T-helper 2 cell treated with Interferon-gamma antibody and Interleukin-4, amounts not matched to agents 5 μg/mL and 100 μg/mL, for 36 hours (primary cell): ENCODE measurements at regions not wholly inside any gene's neighbourhood (a gene's known extent, or its start where the extent isn't known, plus 50 kb on each side); places are given as distances from the start of the nearest gene placed in this dataset.

Source experiments
- DNase-seq: peaks from one replicate; pipeline ENCODE4 v3.0.0; 2021; ENCODE audit warnings: low spot score
- H3K27ac Mint-ChIP-seq: one replicate; pipeline ENCODE4 v1.8.0; 2021; ENCODE audit warnings: mild to moderate bottlenecking, mixed read lengths
- H3K27me3 Mint-ChIP-seq: one replicate; pipeline ENCODE4 v1.8.0; 2021; ENCODE audit warnings: low read depth, mixed read lengths
- H3K36me3 Mint-ChIP-seq: one replicate; pipeline ENCODE4 v1.8.0; 2021; ENCODE audit warnings: low read depth, mixed read lengths
- H3K4me1 Mint-ChIP-seq: one replicate; pipeline ENCODE4 v1.8.0; 2021; ENCODE audit warnings: low read depth, mixed read lengths
- H3K4me3 Mint-ChIP-seq: one replicate; pipeline ENCODE4 v1.8.0; 2022; ENCODE audit warnings: mild to moderate bottlenecking, moderate library complexity, mixed read lengths
- H3K9me3 Mint-ChIP-seq: one replicate; pipeline ENCODE4 v1.8.0; 2021; ENCODE audit warnings: mixed read lengths

- no peaks in the 10 kb centered on the region for H3K4me1 Mint-ChIP-seq
- H3K4me3 Mint-ChIP-seq = no peak overlapping the region
- no peak for DNase-seq
- H3K27ac Mint-ChIP-seq = no peak overlapping the region
- H3K27me3 Mint-ChIP-seq = no peaks in the 10 kb centered on the region
- H3K36me3 Mint-ChIP-seq = no peaks in the 10 kb centered on the region
- H3K9me3 Mint-ChIP-seq = peaks cover 12% of the 10 kb centered on the region
These were observed 298.3 kb downstream of the IRX1 start for GRCh38 chr5:3893975-3894374.

- Mint-ChIP-seq H3K27me3 (no peaks in the 10 kb centered on the region), H3K9me3 (peaks cover 12% of the 10 kb centered on the region), H3K27ac (no peak overlapping the region), H3K36me3 (no peaks in the 10 kb centered on the region), H3K4me3 (no peak overlapping the region), H3K4me1 (no peaks in the 10 kb centered on the region)
- no peak for DNase-seq
These were observed 300.5 kb downstream of the IRX1 start for GRCh38 chr5:3896098-3896497.

- H3K27me3 Mint-ChIP-seq = no peaks in the 10 kb centered on the region
- peaks cover 22% of the 10 kb centered on the region for H3K9me3 Mint-ChIP-seq
- no peaks in the 10 kb centered on the region for H3K36me3 Mint-ChIP-seq
- H3K4me3 Mint-ChIP-seq = no peak overlapping the region
- no peak for DNase-seq
- no peaks in the 10 kb centered on the region for H3K4me1 Mint-ChIP-seq
- no peak overlapping the region for H3K27ac Mint-ChIP-seq
These were observed 303.5 kb downstream of the IRX1 start for GRCh38 chr5:3899093-3899492.

- Mint-ChIP-seq H3K9me3 (peaks cover 26% of the 10 kb centered on the region), H3K4me3 (no peak overlapping the region), H3K27me3 (no peaks in the 10 kb centered on the region), H3K27ac (no peak overlapping the region), H3K36me3 (no peaks in the 10 kb centered on the region), H3K4me1 (no peaks in the 10 kb centered on the region)
- no peak for DNase-seq
These were observed 309.0 kb downstream of the IRX1 start for GRCh38 chr5:3904584-3904983.

GRCh38 chr5:3905031-3905430 is 309.4 kb downstream of the IRX1 start:
- Mint-ChIP-seq H3K36me3 (no peaks in the 10 kb centered on the region), H3K9me3 (peaks cover 26% of the 10 kb centered on the region), H3K27ac (no peak overlapping the region), H3K27me3 (no peaks in the 10 kb centered on the region), H3K4me1 (no peaks in the 10 kb centered on the region), H3K4me3 (no peak overlapping the region)
- no peak for DNase-seq

DNA sequence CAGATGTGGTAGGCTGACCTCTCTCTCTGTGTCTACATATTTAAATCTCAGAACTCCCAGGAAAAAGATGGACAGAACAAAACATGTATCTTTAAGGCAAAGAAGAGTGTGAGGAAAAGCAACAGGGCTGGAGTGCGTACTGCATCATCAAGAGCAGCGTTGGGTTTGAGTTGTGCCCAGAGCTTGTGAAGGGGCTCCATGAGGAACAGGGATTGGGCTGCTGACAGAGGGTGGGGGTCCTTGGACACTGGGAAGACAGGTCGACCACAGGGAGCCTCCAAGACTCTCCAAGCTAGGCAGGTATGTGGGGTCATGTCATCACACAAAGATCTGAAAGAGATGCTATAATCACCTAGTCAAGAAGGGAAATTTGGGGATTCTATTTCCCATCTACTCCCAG is 309.9 kb downstream of the IRX1 start:
- no peak for DNase-seq
- no peaks in the 10 kb centered on the region for H3K36me3 Mint-ChIP-seq
- H3K9me3 Mint-ChIP-seq = peaks cover 26% of the 10 kb centered on the region
- H3K4me1 Mint-ChIP-seq = no peaks in the 10 kb centered on the region
- no peaks in the 10 kb centered on the region for H3K27me3 Mint-ChIP-seq
- no peak overlapping the region for H3K4me3 Mint-ChIP-seq
- no peak overlapping the region for H3K27ac Mint-ChIP-seq

GRCh38 chr5:3911111-3911510 is 315.5 kb downstream of the IRX1 start:
- no peaks in the 10 kb centered on the region for H3K36me3 Mint-ChIP-seq
- DNase-seq = no peak
- H3K4me1 Mint-ChIP-seq = no peaks in the 10 kb centered on the region
- H3K27me3 Mint-ChIP-seq = no peaks in the 10 kb centered on the region
- no peak overlapping the region for H3K4me3 Mint-ChIP-seq
- no peak overlapping the region for H3K27ac Mint-ChIP-seq
- H3K9me3 Mint-ChIP-seq = peaks cover 23% of the 10 kb centered on the region

GRCh38 chr5:3911773-3912172 is 316.1 kb downstream of the IRX1 start:
- DNase-seq = no peak
- peaks cover 23% of the 10 kb centered on the region for H3K9me3 Mint-ChIP-seq
- no peaks in the 10 kb centered on the region for H3K36me3 Mint-ChIP-seq
- H3K4me1 Mint-ChIP-seq = no peaks in the 10 kb centered on the region
- H3K27ac Mint-ChIP-seq = no peak overlapping the region
- H3K27me3 Mint-ChIP-seq = no peaks in the 10 kb centered on the region
- no peak overlapping the region for H3K4me3 Mint-ChIP-seq

DNA sequence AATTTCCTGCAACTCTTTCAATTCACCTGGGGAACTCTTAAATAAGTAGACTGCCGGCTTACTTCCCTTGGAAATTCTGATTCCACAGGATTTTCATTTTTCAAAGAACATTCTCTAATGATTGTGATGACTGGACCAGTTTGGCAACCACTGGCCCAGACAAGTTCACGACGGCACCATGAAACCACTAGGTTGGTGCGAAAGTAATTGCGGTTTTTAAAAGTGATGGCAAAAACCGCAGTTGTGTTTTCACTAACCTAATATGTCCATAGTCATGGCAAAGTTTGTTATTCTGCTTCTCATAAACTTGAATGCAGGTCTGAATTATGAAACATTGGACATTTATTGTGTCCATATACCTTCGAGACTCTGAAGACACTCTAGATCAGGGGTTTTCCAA is 317.2 kb downstream of the IRX1 start:
- Mint-ChIP-seq H3K4me3 (no peak overlapping the region), H3K27me3 (no peaks in the 10 kb centered on the region), H3K36me3 (no peaks in the 10 kb centered on the region), H3K4me1 (no peaks in the 10 kb centered on the region), H3K27ac (no peak overlapping the region), H3K9me3 (peaks cover 29% of the 10 kb centered on the region)
- no peak for DNase-seq

GRCh38 chr5:3913279-3913678 is 317.6 kb downstream of the IRX1 start:
- Mint-ChIP-seq H3K27me3 (no peaks in the 10 kb centered on the region), H3K9me3 (peaks cover 29% of the 10 kb centered on the region), H3K27ac (no peak overlapping the region), H3K4me3 (no peak overlapping the region), H3K36me3 (no peaks in the 10 kb centered on the region), H3K4me1 (no peaks in the 10 kb centered on the region)
- DNase-seq = no peak

GRCh38 chr5:3925022-3925421 is 329.4 kb downstream of the IRX1 start:
- no peaks in the 10 kb centered on the region for H3K4me1 Mint-ChIP-seq
- H3K36me3 Mint-ChIP-seq = no peaks in the 10 kb centered on the region
- no peaks in the 10 kb centered on the region for H3K27me3 Mint-ChIP-seq
- H3K9me3 Mint-ChIP-seq = peaks cover 42% of the 10 kb centered on the region
- H3K4me3 Mint-ChIP-seq = no peak overlapping the region
- DNase-seq = no peak
- H3K27ac Mint-ChIP-seq = no peak overlapping the region

DNA sequence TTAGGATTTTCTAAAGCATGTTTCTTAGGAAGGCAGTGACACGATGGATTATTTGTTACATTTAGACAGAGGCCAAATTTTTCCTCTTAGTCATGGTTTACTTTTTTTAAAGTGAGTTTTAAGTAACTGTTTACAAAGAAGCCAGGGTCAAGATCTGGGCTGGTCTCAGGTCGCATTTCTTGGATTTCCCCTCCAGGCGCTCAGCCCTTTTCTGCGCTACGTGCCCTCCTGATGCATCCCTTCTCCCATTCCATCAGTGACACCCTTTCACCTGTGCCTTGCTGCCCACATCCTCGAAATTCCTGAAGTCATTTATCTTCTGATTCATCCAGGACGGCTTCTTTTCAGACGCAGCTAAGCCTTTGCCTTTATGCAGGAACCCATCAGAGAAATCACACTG is 330.3 kb downstream of the IRX1 start:
- Mint-ChIP-seq H3K4me1 (no peaks in the 10 kb centered on the region), H3K27me3 (no peaks in the 10 kb centered on the region), H3K4me3 (no peak overlapping the region), H3K9me3 (peaks cover 38% of the 10 kb centered on the region), H3K27ac (no peak overlapping the region), H3K36me3 (no peaks in the 10 kb centered on the region)
- DNase-seq = no peak

GRCh38 chr5:3929799-3930198 is 334.2 kb downstream of the IRX1 start:
- Mint-ChIP-seq H3K4me3 (no peak overlapping the region), H3K36me3 (no peaks in the 10 kb centered on the region), H3K4me1 (no peaks in the 10 kb centered on the region), H3K9me3 (peaks cover 35% of the 10 kb centered on the region), H3K27ac (no peak overlapping the region), H3K27me3 (no peaks in the 10 kb centered on the region)
- no peak for DNase-seq

- no peaks in the 10 kb centered on the region for H3K4me1 Mint-ChIP-seq
- no peak overlapping the region for H3K27ac Mint-ChIP-seq
- no peak for DNase-seq
- no peak overlapping the region for H3K4me3 Mint-ChIP-seq
- no peaks in the 10 kb centered on the region for H3K36me3 Mint-ChIP-seq
- H3K9me3 Mint-ChIP-seq = peaks cover 31% of the 10 kb centered on the region
- no peaks in the 10 kb centered on the region for H3K27me3 Mint-ChIP-seq
These were observed 336.3 kb downstream of the IRX1 start for GRCh38 chr5:3931976-3932375.

DNA sequence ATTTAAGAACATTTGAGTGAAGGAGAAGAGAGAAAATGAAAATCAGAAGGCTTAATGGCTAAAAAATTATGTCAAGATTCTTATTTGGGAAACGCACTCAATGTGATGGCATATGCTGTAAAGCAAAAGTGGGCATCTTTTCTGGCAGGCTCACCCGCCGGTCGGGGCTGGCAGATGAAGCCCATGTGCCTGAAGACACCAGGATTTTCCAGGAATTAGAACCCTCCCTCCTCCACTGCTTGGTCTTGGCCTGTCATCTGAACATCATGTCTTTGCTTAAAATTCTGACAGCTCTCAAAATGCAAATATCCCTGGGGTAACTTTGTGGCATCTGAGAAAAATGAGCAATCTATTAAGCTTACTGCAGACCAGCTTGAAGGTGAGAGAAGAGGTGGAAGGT is 337.9 kb downstream of the IRX1 start:
- Mint-ChIP-seq H3K27me3 (no peaks in the 10 kb centered on the region), H3K4me3 (no peak overlapping the region), H3K4me1 (no peaks in the 10 kb centered on the region), H3K9me3 (peaks cover 17% of the 10 kb centered on the region), H3K27ac (no peak overlapping the region), H3K36me3 (no peaks in the 10 kb centered on the region)
- no peak for DNase-seq
